HPDE6-E6E7 (cell line): ENCODE measurements at regions not wholly inside any gene's neighbourhood (a gene's known extent, or its start where the extent isn't known, plus 50 kb on each side); places are given as distances from the start of the nearest gene placed in this dataset.

ENCODE experiments used
- DNase-seq: peaks from one replicate; pipeline ENCODE4 v3.0.0; 2011; ENCODE audit warnings: missing footprints; ENCODE audit errors: extremely low spot score

DNA sequence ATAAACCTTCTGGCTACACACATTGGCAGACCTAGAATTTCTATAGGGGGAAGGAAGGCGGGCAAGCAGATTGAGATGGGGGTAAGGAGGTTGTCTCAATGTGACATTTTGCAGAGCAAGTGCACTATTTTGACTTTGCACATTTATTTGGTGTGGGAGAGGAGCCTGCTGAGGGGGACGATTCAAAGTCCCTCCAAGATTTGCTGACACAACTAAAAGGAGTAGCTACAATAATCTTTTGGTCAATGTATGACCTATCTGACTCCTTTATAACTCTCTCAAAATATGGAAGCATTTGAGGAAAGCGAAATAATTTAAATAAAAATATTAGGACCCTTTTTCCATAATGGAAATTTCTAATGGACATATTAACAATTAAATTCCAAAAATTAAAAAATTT lies 274.9 kb upstream of the PPARGC1A start:
- DNase-seq, result no peak

- DNase-seq, result no peak
Measured at GRCh38 chr4:24164054-24164693, 274.3 kb upstream of the PPARGC1A start.

DNA sequence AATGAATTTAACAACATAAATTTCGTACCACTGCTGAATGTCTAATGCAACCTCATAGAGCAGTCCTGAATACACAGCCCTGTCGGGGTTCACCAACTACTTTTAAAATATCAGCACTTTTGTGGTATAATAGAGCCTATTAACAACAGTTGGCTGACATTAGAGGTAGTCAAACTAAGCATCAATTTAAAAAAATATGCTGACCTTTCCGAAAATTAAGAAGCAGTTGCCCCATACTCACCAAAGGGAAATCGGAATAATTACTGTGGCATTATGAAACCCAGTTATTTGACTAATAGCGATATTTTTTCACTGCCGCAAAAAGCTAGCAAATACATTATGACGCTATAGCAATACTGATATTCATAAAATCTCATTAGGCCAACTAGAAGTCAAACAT lies 273.5 kb upstream of the PPARGC1A start:
- DNase-seq, result no peak

GRCh38 chr4:24160358-24160757 lies 270.5 kb upstream of the PPARGC1A start:
- DNase-seq, result no peak

DNA sequence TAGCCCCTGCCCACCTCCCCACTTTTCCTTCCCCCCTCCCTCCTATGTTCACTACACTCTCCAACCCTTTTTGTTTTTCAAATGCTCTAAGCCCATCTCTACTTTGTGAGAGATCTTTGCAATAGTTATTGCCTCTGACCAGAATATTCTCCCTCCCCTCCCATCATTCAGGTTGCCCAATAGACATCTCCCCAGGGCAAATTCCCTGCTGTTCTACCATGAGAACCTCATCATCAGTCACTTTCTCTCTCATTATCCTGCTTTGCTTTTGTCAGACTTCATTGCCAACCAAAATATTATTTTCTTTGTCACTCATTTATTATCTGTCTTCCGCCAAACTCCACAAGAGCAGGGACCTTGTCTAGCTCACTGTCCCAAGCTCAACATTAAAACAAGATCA lies 268.2 kb upstream of the PPARGC1A start:
- DNase-seq, result no peak

DNA sequence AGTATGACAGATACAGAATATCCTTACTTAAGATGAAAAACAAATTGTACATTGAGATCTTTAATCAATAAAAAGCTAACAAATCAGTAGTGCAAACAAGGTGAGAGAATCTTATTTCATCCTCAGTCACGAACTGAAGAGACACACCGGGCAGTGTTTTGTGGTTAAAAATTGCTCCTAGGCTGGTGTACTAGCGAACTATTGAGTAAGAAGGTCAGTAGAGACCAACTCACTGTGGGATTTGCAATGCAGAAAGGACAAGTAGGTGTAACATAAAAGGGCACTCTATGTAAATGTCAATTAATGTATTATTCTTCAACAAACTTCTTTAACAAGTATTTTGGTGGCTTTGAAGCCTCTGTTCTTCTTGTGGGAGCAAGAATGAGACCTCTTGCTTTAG lies 260.2 kb upstream of the PPARGC1A start:
- DNase-seq, result no peak

DNA sequence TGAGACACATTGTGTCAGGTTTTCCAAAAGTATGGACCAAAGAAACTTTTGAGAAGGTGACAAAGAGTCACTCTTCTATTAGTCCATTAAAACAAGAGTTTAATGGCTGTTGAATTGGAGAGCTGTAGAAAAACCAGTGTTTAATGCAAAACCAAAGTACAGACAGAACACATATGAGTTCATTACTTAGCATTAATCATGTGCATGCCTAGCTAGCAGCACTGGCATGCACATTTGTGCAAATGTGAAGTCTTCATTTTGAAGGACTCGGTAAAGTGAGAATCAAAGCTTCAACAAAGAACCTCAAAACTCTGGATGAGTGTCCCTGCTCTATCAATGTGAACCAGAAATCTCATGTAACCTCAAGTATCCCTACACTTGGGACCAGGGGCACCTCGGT lies 256.3 kb upstream of the PPARGC1A start:
- DNase-seq, result no peak

DNA sequence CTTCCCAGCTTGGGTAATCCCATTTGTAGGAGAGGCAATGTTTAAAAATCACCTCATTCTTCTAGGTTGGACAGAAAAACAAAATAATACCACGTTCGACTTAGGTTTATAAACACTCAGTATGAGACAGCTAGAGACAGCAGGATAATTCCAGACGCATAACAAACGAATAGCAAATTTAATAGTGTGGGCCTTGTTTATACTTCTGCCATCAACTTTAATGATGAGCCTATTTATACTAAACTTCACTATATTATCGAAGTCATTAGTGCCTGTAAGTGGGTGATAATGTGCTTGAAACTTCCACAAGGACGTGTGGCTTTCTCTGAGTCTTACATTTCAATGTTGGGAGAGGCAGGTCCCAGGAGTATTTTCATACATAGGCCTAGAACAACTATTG lies 255.7 kb upstream of the PPARGC1A start:
- no peak for DNase-seq

- no peak for DNase-seq
Measured at GRCh38 chr4:24144381-24144780, 254.5 kb upstream of the PPARGC1A start.

DNA sequence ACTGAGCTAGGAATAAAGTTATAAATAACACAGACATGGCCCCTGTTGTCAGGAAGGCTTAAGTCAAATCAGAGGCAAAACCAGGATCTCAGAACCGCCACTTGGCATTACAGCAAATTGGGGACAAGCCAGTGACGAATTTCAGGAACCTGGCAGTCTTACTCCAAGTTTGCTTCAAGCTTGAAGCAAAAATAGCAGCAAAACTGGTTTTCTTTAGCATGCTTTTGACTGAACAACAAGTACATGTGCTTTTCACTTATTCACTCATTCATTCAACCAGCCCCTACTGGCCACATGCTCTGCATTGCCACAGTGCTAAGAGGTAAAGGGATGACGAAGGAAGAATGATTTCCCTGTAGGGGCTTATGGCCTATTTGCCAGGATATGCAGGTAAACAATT lies 253.9 kb upstream of the PPARGC1A start:
- no peak for DNase-seq

DNA sequence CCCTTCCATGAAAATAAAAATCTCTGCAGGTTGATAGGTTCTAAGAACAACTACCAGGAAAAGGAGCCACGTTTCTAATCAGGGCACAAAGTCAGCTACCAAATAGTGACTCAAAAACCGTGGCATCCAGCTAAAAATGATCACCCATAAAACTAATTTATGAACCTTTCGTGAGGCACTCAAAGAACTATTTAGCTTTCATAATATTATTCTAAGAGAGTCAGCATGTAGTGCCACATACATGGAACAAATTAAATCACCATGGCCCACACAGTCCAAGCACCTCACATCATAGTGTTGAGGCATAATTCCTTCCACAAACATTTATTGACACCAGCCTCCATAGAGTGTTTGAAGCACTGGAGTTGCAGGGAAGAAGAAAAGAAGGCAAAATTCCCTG lies 252.0 kb upstream of the PPARGC1A start:
- DNase-seq, result no peak

DNA sequence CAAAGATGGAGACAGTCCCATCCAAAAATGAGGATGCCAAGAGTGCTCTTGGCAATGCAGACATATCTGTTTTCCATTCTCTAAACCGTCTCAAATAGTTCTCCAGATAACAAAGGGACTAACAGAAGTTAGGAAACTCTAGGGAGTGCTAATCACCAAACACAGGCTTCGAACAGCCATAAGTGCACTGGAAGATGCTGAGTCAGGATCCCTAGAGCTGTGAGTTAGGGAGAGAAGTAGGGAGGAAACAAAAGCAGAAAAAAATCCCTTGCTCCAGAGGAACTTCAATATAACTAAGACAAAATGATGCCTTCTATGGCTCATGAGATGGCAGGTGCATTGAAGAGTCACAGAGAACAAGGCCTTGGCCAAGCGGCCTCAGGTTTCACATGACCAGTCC lies 251.0 kb upstream of the PPARGC1A start:
- no peak for DNase-seq

DNA sequence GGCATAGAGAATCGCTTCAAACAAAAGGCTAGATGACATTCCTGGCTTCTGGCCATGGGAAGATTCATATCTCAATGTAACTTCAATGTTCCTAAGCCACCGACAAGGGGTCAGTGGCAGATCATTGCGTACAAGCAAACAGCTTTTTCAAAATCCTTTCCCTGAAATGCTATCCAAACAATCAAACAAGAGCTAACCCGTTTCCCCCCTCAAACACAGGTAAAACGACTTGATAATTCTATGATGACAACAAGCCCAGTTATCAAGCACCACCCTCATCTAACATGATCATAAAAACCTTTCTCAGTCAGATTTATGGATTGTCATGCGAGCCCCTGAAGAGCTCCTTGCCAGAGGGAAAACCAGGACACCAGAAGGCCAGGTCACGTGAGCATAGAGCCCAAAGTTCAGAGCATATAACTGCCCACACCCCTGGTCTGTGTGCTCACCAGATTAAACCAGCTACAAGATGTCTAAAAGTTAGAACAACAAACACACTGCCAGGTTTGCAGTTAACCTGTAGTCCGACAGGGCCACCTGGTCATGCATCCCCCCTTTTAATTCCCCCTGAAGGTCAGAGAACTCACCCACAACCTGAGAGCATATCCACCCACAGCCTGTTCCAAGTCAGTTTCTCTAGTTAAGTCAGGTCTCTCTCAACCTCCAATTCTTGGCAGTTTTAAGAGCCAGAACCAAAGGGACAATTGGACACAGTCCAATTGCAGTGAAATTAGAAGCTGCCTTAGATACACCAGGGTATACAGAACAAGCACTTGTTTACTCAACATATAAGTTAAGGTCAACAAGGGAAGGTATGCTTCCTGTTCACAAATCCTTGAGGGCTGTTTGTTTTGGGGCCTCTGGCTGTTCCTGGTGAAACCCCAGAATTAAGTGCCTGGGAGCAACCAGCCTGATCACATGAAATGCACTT lies 248.1 kb upstream of the PPARGC1A start:
- DNase-seq, result no peak

DNA sequence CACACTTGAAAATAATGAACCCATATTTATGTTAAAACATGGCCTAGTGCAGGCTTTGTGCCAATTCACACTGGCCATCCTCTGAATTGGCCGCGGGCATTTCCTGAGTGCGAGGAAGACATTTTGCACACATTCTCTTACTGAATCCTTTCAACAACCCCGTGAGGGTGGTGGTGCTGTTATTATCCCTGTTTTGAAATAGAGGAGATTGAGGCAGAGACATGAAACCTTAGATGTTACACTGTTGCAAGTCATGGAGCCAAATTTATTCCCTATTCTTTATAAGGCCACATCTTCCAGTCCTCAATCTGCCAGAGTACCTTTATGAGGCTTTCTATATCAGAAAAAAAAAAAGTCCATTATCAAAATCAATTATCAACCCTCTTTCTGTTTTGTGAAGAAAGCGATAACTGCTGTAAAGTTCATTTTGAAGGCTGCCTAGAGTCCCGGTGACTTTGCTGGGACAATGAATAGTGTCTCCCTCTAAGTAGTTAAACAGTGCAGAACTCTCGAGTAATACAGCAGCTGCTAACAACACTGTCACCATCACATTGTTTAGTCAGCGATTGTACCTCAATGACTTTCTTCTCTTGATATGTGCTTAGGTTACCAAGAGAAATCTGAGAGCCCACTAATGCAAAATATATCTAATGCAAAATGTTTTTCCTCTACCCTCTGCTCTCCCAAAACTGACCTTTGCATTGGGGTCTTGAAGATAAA lies 242.3 kb upstream of the PPARGC1A start:
- no peak for DNase-seq

DNA sequence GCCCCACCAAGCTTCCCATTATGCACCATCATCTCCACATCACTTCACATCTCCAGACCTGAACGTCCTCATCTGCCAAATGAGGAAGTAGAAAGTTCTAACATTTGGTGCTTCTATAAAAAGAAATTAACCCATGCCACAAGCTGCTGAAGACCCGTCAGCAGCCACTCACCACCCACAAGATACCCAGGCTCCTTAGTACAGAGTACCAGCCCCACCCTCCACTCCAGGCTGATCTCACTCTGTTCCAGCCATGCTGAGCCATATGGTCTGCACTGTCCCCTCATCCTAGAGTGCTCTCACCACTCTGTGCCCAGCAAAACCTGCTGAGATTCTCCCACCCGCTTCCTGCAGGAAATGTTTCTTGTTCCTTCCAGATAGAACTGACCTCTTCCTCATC lies 240.8 kb upstream of the PPARGC1A start:
- no peak for DNase-seq

- DNase-seq, result no peak
Measured at GRCh38 chr4:24126776-24127175, 236.9 kb upstream of the PPARGC1A start.

DNA sequence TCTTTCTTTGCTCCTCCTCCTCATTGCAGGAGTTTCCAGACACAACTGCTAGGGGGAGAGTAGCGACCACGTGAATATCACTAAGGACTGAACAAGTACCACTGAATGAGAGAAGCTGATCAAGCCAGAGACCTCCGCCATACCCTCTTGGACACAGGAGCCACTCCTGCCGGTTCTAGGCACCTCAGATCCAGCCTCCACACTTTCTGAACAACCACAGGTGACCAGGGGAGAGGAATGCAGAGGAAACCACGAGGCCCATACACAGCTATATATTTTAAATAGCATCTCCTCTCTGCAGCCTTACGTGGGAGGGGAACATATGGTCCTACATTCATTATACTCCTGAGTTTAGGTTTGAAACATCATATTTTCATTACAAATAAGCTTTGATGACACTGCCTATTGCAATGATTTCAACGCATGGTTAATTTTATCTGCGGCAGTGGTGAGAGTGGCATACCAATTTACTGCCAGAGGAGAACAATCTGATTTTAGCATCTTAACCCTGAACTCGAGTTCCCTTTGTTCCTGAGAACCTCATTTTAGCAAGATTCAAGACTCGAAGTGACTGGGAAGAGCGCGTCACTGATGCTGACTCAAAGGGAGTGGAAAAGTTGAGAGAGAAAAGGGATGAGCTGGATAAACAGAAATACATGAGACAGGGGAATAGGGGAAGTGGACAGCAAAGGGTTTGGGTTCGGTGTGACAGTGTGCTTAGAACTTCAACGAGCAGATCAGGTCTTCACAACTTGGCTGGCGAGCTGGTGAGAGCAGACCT lies 231.7 kb upstream of the PPARGC1A start:
- DNase-seq, result no peak

DNA sequence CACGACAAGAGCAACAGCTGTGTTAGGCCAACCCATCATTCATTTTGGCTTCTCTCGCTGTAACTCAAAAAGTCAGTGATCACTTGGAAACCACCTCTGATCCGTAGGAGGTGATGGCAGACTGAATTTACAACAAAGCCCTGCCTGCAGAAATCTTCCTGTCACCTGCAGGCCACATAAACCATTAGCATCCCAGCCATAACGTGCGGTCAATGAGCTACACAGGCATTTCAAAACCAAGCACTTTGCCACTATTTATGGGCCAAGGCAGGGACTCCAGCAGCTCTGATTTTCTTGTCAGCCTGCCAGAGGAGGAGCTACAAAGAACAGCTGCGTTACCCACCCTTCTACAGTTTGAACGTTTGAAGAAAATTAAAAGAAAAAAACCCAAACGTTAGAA lies 228.1 kb upstream of the PPARGC1A start:
- no peak for DNase-seq

DNA sequence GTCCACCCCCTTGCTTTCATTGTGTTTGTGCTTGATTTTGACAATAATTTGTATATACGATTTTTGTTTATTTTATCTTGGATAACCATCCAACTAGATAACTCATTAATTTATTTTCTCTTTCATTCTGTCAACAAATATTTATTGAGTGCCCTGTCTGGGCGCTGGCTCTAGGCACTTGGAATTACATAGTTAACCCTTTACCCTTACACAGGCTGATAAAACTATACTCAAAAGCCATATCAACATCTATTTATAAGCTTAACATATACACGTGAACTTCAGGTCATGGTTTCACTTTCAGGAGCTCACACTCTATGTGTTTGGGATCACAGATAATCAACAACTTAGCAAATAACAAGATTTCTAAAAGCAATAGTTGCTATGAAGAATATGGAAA lies 226.3 kb upstream of the PPARGC1A start:
- DNase-seq, result no peak

DNA sequence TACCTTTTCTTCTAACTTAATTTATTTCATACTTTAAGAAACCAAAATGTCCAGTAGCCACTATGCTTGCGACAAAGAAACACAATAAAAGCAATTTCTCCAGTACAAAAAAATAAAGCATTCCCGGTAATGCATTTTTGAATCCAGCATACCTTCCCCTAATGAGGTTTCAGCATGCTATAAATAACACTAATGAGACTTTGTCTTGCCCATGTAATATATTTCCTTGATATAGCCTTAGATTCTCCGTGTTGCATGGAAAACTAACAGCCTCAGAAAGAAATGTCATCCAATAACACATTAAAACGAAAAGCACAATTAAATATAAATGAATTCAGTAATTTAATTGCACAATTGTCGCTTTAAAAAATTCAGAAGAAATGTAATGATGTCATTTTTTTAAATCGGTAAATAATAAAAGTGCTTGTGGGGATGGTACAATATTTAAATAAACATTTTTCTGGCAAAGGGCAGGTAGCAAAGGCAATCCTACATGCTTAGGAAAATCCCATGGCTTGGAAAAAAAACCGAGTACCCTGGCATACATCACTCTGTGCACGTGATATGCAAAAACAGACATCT lies 225.2 kb upstream of the PPARGC1A start:
- DNase-seq, result no peak

DNA sequence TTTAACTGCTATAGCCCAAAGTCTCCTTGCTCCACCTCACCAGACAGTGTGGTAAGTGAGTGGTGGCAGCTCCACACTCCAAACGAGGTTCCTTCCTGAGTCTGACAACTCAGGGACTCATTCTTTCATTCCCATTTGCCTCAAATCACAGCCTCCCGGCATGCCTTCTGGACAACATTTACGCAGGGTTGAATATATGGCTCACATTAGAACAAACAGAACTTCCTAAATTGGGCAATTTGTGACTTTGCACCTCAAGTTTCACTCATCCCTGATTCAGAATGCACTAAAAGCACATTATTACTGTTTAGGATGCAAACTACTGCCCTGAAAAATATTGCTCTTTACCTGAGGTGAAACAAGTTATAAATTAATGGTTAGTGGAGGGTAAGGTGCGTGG lies 224.6 kb upstream of the PPARGC1A start:
- no peak for DNase-seq

- DNase-seq, result no peak
Measured at GRCh38 chr4:24112466-24112865, 222.6 kb upstream of the PPARGC1A start.
